H1 (cell line): ENCODE measurements at regions not wholly inside any gene's neighbourhood (a gene's known extent, or its start where the extent isn't known, plus 50 kb on each side); places are given as distances from the start of the nearest gene placed in this dataset.
A peak's percentile ranks its signal among the peaks of the same experiment; 100 is the strongest.

Experiments used
- CTCF ChIA-PET: fragments of 300-600 bp; sonication (Branson Sonifier 250); formaldehyde crosslinking; loops from one replicate; lab custom pipeline; 2021; ENCODE audit not compliant: partially characterized antibody; lab: Charles Lee
- POLR2A ChIA-PET: fragments of 300-600 bp; sonication (Branson Sonifier 250); formaldehyde crosslinking; loops from one replicate; lab custom pipeline; 2021; ENCODE audit warnings: inconsistent platforms; ENCODE audit not compliant: partially characterized antibody; lab: Charles Lee
- DNase-seq, 2 experiments: peaks; one replicate each; pipeline versions ENCODE4 v3.0.0 to v3.0.0-alpha.2; 2010 to 2022; ENCODE audit warnings: low spot score in 2 of 2, low read depth in 1 of 2, mixed read lengths in 1 of 2
- FAIRE-seq: peaks from 2 replicates; lab custom pipeline; 2011; peaks lifted over from hg19 to GRCh38; lab: Jason Lieb, UNC
- H2AFZ ChIP-seq: 2 replicates; pipeline ENCODE4 v1.8.1; 2012; ENCODE audit warnings: low read length, inconsistent platforms
- H2AK5ac ChIP-seq: 2 replicates; pipeline ENCODE4 v1.6.1; 2013; ENCODE audit warnings: low read depth, low read length
- H2BK120ac ChIP-seq: replicated peaks from 2 replicates; pipeline ENCODE3; 2013; ENCODE audit warnings: low read depth, low read length, inconsistent platforms
- H2BK12ac ChIP-seq: 2 replicates; pipeline ENCODE4 v1.6.1; 2013; ENCODE audit warnings: low read depth, low read length
- H2BK15ac ChIP-seq: 2 replicates; pipeline ENCODE4 v1.6.1; 2013; ENCODE audit warnings: low read length
- H2BK20ac ChIP-seq: 2 replicates; pipeline ENCODE4 v1.6.1; 2013; ENCODE audit warnings: low read length
- H2BK5ac ChIP-seq: 2 replicates; pipeline ENCODE4 v1.6.1; 2013; ENCODE audit warnings: low read depth, low read length
- H3K14ac ChIP-seq: 2 replicates; pipeline ENCODE4 v1.6.1; 2013; ENCODE audit warnings: inconsistent platforms; ENCODE audit not compliant: insufficient read length
- H3K18ac ChIP-seq: 2 replicates; pipeline ENCODE4 v1.6.1; 2013; ENCODE audit warnings: low read length; ENCODE audit errors: extremely low read depth
- H3K23ac ChIP-seq: 2 replicates; pipeline ENCODE4 v1.6.1; 2013; ENCODE audit warnings: inconsistent platforms; ENCODE audit not compliant: insufficient read length
- H3K23me2 ChIP-seq: 2 replicates; pipeline ENCODE4 v1.6.1; 2013; ENCODE audit warnings: low read depth, low read length
- H3K27ac ChIP-seq: 2 replicates; pipeline ENCODE4 v1.6.1; 2011; ENCODE audit warnings: low read depth, low read length, inconsistent platforms
- H3K27me3 ChIP-seq, 4 experiments: replicated peaks in 1 of 4; 1 replicate in 1 of 4; 2 replicates in 3 of 4; pipeline versions ENCODE4 v1.6.1 to v1.8.1; 2011 to 2013; ENCODE audit warnings: low read length in 3 of 4, mild to moderate bottlenecking in 3 of 4, inconsistent platforms in 2 of 4, mixed read lengths in 2 of 4, moderate library complexity in 1 of 4; ENCODE audit not compliant: control insufficient read depth in 3 of 4, insufficient read depth in 3 of 4; ENCODE audit errors: extremely low read depth in 1 of 4
- H3K36me3 ChIP-seq, 4 experiments: 2 replicates each; pipeline versions ENCODE4 v1.6.1 to v1.8.1; 2011 to 2013; ENCODE audit warnings: mild to moderate bottlenecking in 4 of 4, low read length in 3 of 4, moderate library complexity in 2 of 4, control low read depth in 1 of 4, inconsistent platforms in 1 of 4; ENCODE audit not compliant: insufficient read depth in 4 of 4, control insufficient read depth in 2 of 4
- H3K4ac ChIP-seq: replicated peaks from 2 replicates; pipeline ENCODE3; 2013; ENCODE audit warnings: low read length, low read depth, mixed read lengths, inconsistent platforms; ENCODE audit not compliant: insufficient read length
- H3K4me1 ChIP-seq, 4 experiments: replicated peaks in 1 of 4; 1 replicate in 1 of 4; 2 replicates in 3 of 4; pipeline versions ENCODE4 v1.6.1 to v1.8.1; 2011 to 2013; ENCODE audit warnings: low read length in 3 of 4, inconsistent platforms in 2 of 4, mixed read lengths in 1 of 4; ENCODE audit not compliant: insufficient read depth in 4 of 4, control insufficient read depth in 3 of 4
- H3K4me2 ChIP-seq, 2 experiments: 2 replicates each; pipeline versions ENCODE4 v1.6.1 to v1.8.1; 2011 to 2013; ENCODE audit warnings: low read depth in 2 of 2, low read length in 2 of 2, control low read depth in 1 of 2, inconsistent platforms in 1 of 2, mild to moderate bottlenecking in 1 of 2; ENCODE audit not compliant: insufficient read depth in 1 of 2
- H3K4me3 ChIP-seq, 4 experiments: fragments of 200-600, 300-600 bp in 1 of 4; sonication (generic), shearing (Covaris generic), sonication (Bioruptor Twin) in 1 of 4; 2 replicates each; pipeline versions ENCODE4 v1.5.1 to v1.8.1; 2011 to 2016; ENCODE audit warnings: low read length in 4 of 4, low read depth in 3 of 4, control low read depth in 2 of 4, inconsistent platforms in 2 of 4, mild to moderate bottlenecking in 2 of 4, mixed read lengths in 1 of 4, moderate library complexity in 1 of 4; ENCODE audit not compliant: insufficient read depth in 2 of 4; ENCODE audit errors: extremely low read depth in 1 of 4
- H3K56ac ChIP-seq: replicated peaks from 2 replicates; pipeline ENCODE3; 2013; ENCODE audit warnings: low read depth, mild to moderate bottlenecking, mixed read lengths, low read length, inconsistent platforms; ENCODE audit not compliant: insufficient read length
- H3K79me1 ChIP-seq: 2 replicates; pipeline ENCODE4 v1.6.1; 2013; ENCODE audit warnings: low read depth, low read length, control low read depth
- H3K79me2 ChIP-seq, 2 experiments: 2 replicates each; pipeline versions ENCODE4 v1.6.1 to v1.8.1; 2012 to 2013; ENCODE audit warnings: low read length in 2 of 2, mild to moderate bottlenecking in 2 of 2, inconsistent platforms in 1 of 2; ENCODE audit not compliant: insufficient read depth in 2 of 2, control insufficient read depth in 1 of 2
- H3K9ac ChIP-seq, 4 experiments: replicated peaks in 1 of 4; 1 replicate in 1 of 4; 2 replicates in 3 of 4; pipeline versions ENCODE4 v1.6.1 to v1.8.1; 2011 to 2013; ENCODE audit warnings: low read depth in 3 of 4, low read length in 3 of 4, control low read depth in 2 of 4, mild to moderate bottlenecking in 2 of 4, moderate library complexity in 2 of 4, inconsistent platforms in 1 of 4; ENCODE audit errors: extremely low read depth in 1 of 4
- H3K9me3 ChIP-seq, 2 experiments: 2 replicates each; pipeline versions ENCODE4 v1.6.1 to v1.8.1; 2012 to 2013; ENCODE audit warnings: mild to moderate bottlenecking in 2 of 2, moderate library complexity in 2 of 2, control low read depth in 1 of 2, inconsistent platforms in 1 of 2, low read depth in 1 of 2, low read length in 1 of 2, mixed read lengths in 1 of 2; ENCODE audit not compliant: insufficient read depth in 2 of 2
- H4K20me1 ChIP-seq, 2 experiments: replicated peaks in 1 of 2; 2 replicates each; pipeline versions ENCODE3 to v1.8.1; 2011 to 2013; ENCODE audit warnings: inconsistent platforms in 2 of 2, low read length in 2 of 2, mild to moderate bottlenecking in 1 of 2; ENCODE audit not compliant: insufficient read depth in 2 of 2, control insufficient read depth in 1 of 2
- H4K5ac ChIP-seq: 2 replicates; pipeline ENCODE4 v1.6.1; 2013; ENCODE audit warnings: low read length, low read depth, mixed read lengths, inconsistent platforms; ENCODE audit not compliant: insufficient read length
- H4K8ac ChIP-seq: 2 replicates; pipeline ENCODE4 v1.8.0; 2013; ENCODE audit warnings: mild to moderate bottlenecking, moderate library complexity, low read length, inconsistent platforms; ENCODE audit not compliant: insufficient read depth; ENCODE audit errors: extremely low read depth
- H4K91ac ChIP-seq: replicated peaks from 2 replicates; pipeline ENCODE3; 2013; ENCODE audit warnings: low read length, mixed read lengths, inconsistent platforms; ENCODE audit not compliant: insufficient read length
- ATF3 ChIP-seq: IDR thresholded peaks from 2 replicates; pipeline ENCODE4 v1.6.1; 2011; ENCODE audit warnings: low read depth, mild to moderate bottlenecking, low read length; ENCODE audit not compliant: insufficient read depth
- BACH1 ChIP-seq: IDR thresholded peaks from 2 replicates; pipeline ENCODE4 v1.6.1; 2012; ENCODE audit warnings: low read length, improper control_type of control experiment
- CBX8 ChIP-seq: fragments of 300-800, 300-1000 bp; sonication (generic); IDR thresholded peaks from 2 replicates; pipeline ENCODE4 v1.7.1; 2016; ENCODE audit warnings: low read depth, low read length, borderline replicate concordance
- EGR1 ChIP-seq: IDR thresholded peaks from 2 replicates; pipeline ENCODE4 v1.6.1; 2011; ENCODE audit warnings: low read depth, low read length, borderline replicate concordance
- EP300 ChIP-seq, 2 experiments: IDR thresholded peaks; 1 replicate in 1 of 2; 2 replicates in 1 of 2; pipeline ENCODE4 v1.6.1; 2011 to 2012; ENCODE audit warnings: low read depth in 2 of 2, low read length in 2 of 2, mild to moderate bottlenecking in 2 of 2, borderline replicate concordance in 1 of 2, inconsistent platforms in 1 of 2, moderate library complexity in 1 of 2
- FOSL1 ChIP-seq: IDR thresholded peaks from 2 replicates; pipeline ENCODE4 v1.6.1; 2011; ENCODE audit warnings: mild to moderate bottlenecking, low read depth, low read length, moderate library complexity; ENCODE audit not compliant: insufficient read depth
- GABPA ChIP-seq: IDR thresholded peaks from 2 replicates; pipeline ENCODE4 v1.6.1; 2011; ENCODE audit warnings: mild to moderate bottlenecking, low read length, moderate library complexity, borderline replicate concordance; ENCODE audit not compliant: insufficient read depth
- HDAC2 ChIP-seq, 2 experiments: fragments of 300-600 bp in 1 of 2; sonication (generic) in 1 of 2; IDR thresholded peaks; 2 replicates each; pipeline ENCODE4 v1.6.1; 2011 to 2012; ENCODE audit warnings: low read depth in 2 of 2, low read length in 2 of 2, mild to moderate bottlenecking in 2 of 2, moderate library complexity in 2 of 2, borderline replicate concordance in 1 of 2, inconsistent platforms in 1 of 2
- POU5F1 ChIP-seq: IDR thresholded peaks from 2 replicates; pipeline ENCODE4 v1.6.1; 2011; ENCODE audit warnings: low read depth, mild to moderate bottlenecking, low read length, moderate library complexity
- SP2 ChIP-seq: IDR thresholded peaks from 2 replicates; pipeline ENCODE4 v1.6.1; 2012; ENCODE audit warnings: mild to moderate bottlenecking, low read length, inconsistent platforms
- SP4 ChIP-seq: IDR thresholded peaks from 2 replicates; pipeline ENCODE4 v1.6.1; 2012; ENCODE audit warnings: low read length, inconsistent platforms
- WGBS, 2 experiments: shearing (Covaris generic) in 1 of 2; methylation state at CpG; one replicate each; pipeline versions ENCODE4 v1.1.6 to v1.1.7; 2013 to 2015; ENCODE audit warnings: low lambda C conversion rate in 2 of 2, mixed read lengths in 2 of 2, inconsistent platforms in 1 of 2, low coverage in 1 of 2, missing lambda C conversion rate in 1 of 2; ENCODE audit not compliant: insufficient replicate concordance in 2 of 2, insufficient coverage in 1 of 2, insufficient read length in 1 of 2; ENCODE audit errors: extremely low coverage in 1 of 2, missing lambda C conversion rate in 1 of 2; 5-methylcytosine and 5-hydroxymethylcytosine counted together

- H3K4me1 ChIP-seq = no peaks in the 10 kb centered on the region
- FAIRE-seq (no peak), DNase-seq (no peak)
- H2BK20ac ChIP-seq = no peak overlapping the region
- no peak overlapping the region for H4K8ac ChIP-seq
- H3K9ac ChIP-seq = no peak overlapping the region
- no peaks in the 10 kb centered on the region for H3K36me3 ChIP-seq
- H3K79me2 ChIP-seq = no peaks in the 10 kb centered on the region
- H3K27ac ChIP-seq = no peak overlapping the region
- H4K20me1 ChIP-seq = no peaks in the 10 kb centered on the region
- no peaks in the 10 kb centered on the region for H3K9me3 ChIP-seq
- 97% methylated on average over 4 of the region's 4 CpGs; no CpG with 5 or more reads in 1 of the 2 experiments for WGBS, 2 experiments
- H2AFZ ChIP-seq = 0 out of 2 replicates have a peak overlapping the region, but pooled peaks have one; percentile 67
- H3K18ac ChIP-seq = no peak overlapping the region
- H3K79me1 ChIP-seq = no peaks in the 10 kb centered on the region
- H3K4me3 ChIP-seq = no peak overlapping the region
- no peak overlapping the region for H3K14ac ChIP-seq
- no peak overlapping the region for H3K4me2 ChIP-seq
- no peak overlapping the region for H3K56ac ChIP-seq
- no peak overlapping the region; the same call in 1 of the 2 replicates for H2BK15ac ChIP-seq
- H2BK120ac ChIP-seq = no peak overlapping the region
- ChIA-PET CTCF (no interaction called here), POLR2A (no interaction called here)
- H2BK5ac ChIP-seq = no peak overlapping the region
- H2AK5ac ChIP-seq = no peak overlapping the region
- no peaks in the 10 kb centered on the region for H3K27me3 ChIP-seq
- no peak overlapping the region for H4K91ac ChIP-seq
- no peak overlapping the region for H3K4ac ChIP-seq
- H4K5ac ChIP-seq = no peak overlapping the region
- H3K23me2 ChIP-seq = no peaks in the 10 kb centered on the region
- H3K23ac ChIP-seq = no peak overlapping the region
- H2BK12ac ChIP-seq = no peak overlapping the region
- no peak for TF ChIP-seq SP2
- no peak for TF ChIP-seq POU5F1
- no peak for TF ChIP-seq BACH1
- TF ChIP-seq EP300 (IDR thresholded peaks at IDR 0.05; ENCODE audit: borderline replicate concordance in 1 of 2, low read depth in 2 of 2, low read length in 2 of 2) = no peak
- no peak for TF ChIP-seq SP4
- no peak for TF ChIP-seq GABPA
- no peak for TF ChIP-seq CBX8
- no peak for TF ChIP-seq FOSL1
- no peak for TF ChIP-seq EGR1
- TF ChIP-seq ATF3 = no peak
- no peak for TF ChIP-seq HDAC2 (IDR thresholded peaks at IDR 0.05; ENCODE audit: borderline replicate concordance in 1 of 2, low read depth in 2 of 2, low read length in 2 of 2)
Observed at GRCh38 chr4:23700197-23700596, 189.7 kb downstream of the PPARGC1A start.
